Mucosa of stomach (tissue), 1 donor: ENCODE measurements at regions not wholly inside any gene's neighbourhood (a gene's known extent, or its start where the extent isn't known, plus 50 kb on each side); places are given as distances from the start of the nearest gene placed in this dataset.

ENCODE experiments used
- H3K27me3 ChIP-seq: one replicate; pipeline ENCODE4 v1.7.0; 2013; ENCODE audit warnings: mild to moderate bottlenecking, low read length; ENCODE audit not compliant: control insufficient read depth, insufficient read depth
- H3K36me3 ChIP-seq: one replicate; pipeline ENCODE4 v1.7.0; 2013; ENCODE audit warnings: low read length; ENCODE audit not compliant: control insufficient read depth, insufficient read depth
- H3K4me1 ChIP-seq: one replicate; pipeline ENCODE4 v1.7.0; 2013; ENCODE audit warnings: mild to moderate bottlenecking, low read length; ENCODE audit not compliant: control insufficient read depth, insufficient read depth
- H3K4me3 ChIP-seq: one replicate; pipeline ENCODE4 v1.7.0; 2013; ENCODE audit warnings: low read length
- H3K9ac ChIP-seq: one replicate; pipeline ENCODE4 v1.7.0; 2013; ENCODE audit warnings: mild to moderate bottlenecking, low read length, moderate library complexity
- H3K9me3 ChIP-seq: one replicate; pipeline ENCODE4 v1.7.0; 2013; ENCODE audit warnings: mild to moderate bottlenecking, low read length, moderate library complexity; ENCODE audit not compliant: control insufficient read depth
- donor health status: Pancreatic carcinoma.

GRCh38 chr15:97840501-97840900 is 120.0 kb upstream of the ARRDC4 start:
- no peaks in the 10 kb centered on the region for H3K9me3 ChIP-seq
- H3K36me3 ChIP-seq, result no peaks in the 10 kb centered on the region
- H3K4me1 ChIP-seq, result no peaks in the 10 kb centered on the region
- H3K4me3 ChIP-seq, result no peak overlapping the region
- H3K9ac ChIP-seq, result no peak overlapping the region
- H3K27me3 ChIP-seq, result no peaks in the 10 kb centered on the region

GRCh38 chr15:97841558-97841957 is 118.9 kb upstream of the ARRDC4 start:
- H3K4me3 ChIP-seq, result no peak overlapping the region
- no peaks in the 10 kb centered on the region for H3K36me3 ChIP-seq
- H3K9me3 ChIP-seq, result no peaks in the 10 kb centered on the region
- H3K27me3 ChIP-seq, result no peaks in the 10 kb centered on the region
- H3K4me1 ChIP-seq, result no peaks in the 10 kb centered on the region
- no peak overlapping the region for H3K9ac ChIP-seq

GRCh38 chr15:97849183-97849582 is 111.3 kb upstream of the ARRDC4 start:
- Histone ChIP-seq H3K4me3 (no peak overlapping the region), H3K9me3 (no peaks in the 10 kb centered on the region), H3K9ac (no peak overlapping the region), H3K36me3 (no peaks in the 10 kb centered on the region), H3K4me1 (no peaks in the 10 kb centered on the region), H3K27me3 (no peaks in the 10 kb centered on the region)

GRCh38 chr15:97858296-97858695 is 102.2 kb upstream of the ARRDC4 start:
- Histone ChIP-seq H3K27me3 (no peaks in the 10 kb centered on the region), H3K9me3 (no peaks in the 10 kb centered on the region), H3K9ac (no peak overlapping the region), H3K36me3 (no peaks in the 10 kb centered on the region), H3K4me3 (no peak overlapping the region), H3K4me1 (no peaks in the 10 kb centered on the region)

GRCh38 chr15:97861529-97862260 is 98.8 kb upstream of the ARRDC4 start:
- no peaks in the 10 kb centered on the region for H3K9me3 ChIP-seq
- no peaks in the 10 kb centered on the region for H3K27me3 ChIP-seq
- no peak overlapping the region for H3K9ac ChIP-seq
- no peaks in the 10 kb centered on the region for H3K36me3 ChIP-seq
- H3K4me3 ChIP-seq, result no peak overlapping the region
- no peaks in the 10 kb centered on the region for H3K4me1 ChIP-seq

GRCh38 chr15:97866959-97867358 is 93.5 kb upstream of the ARRDC4 start:
- Histone ChIP-seq H3K27me3 (no peaks in the 10 kb centered on the region), H3K9ac (no peak overlapping the region), H3K4me3 (no peak overlapping the region), H3K9me3 (no peaks in the 10 kb centered on the region), H3K36me3 (no peaks in the 10 kb centered on the region), H3K4me1 (no peaks in the 10 kb centered on the region)

GRCh38 chr15:97867870-97868269 is 92.6 kb upstream of the ARRDC4 start:
- Histone ChIP-seq H3K9me3 (no peaks in the 10 kb centered on the region), H3K36me3 (no peaks in the 10 kb centered on the region), H3K4me3 (no peak overlapping the region), H3K4me1 (no peaks in the 10 kb centered on the region), H3K27me3 (no peaks in the 10 kb centered on the region), H3K9ac (no peak overlapping the region)

- H3K36me3 ChIP-seq, result no peaks in the 10 kb centered on the region
- H3K4me3 ChIP-seq, result no peak overlapping the region
- H3K9ac ChIP-seq, result no peak overlapping the region
- H3K9me3 ChIP-seq, result no peaks in the 10 kb centered on the region
- H3K4me1 ChIP-seq, result no peaks in the 10 kb centered on the region
- H3K27me3 ChIP-seq, result no peaks in the 10 kb centered on the region
Observed at GRCh38 chr15:97868981-97869380, 91.5 kb upstream of the ARRDC4 start.

GRCh38 chr15:97870771-97871170 is 89.7 kb upstream of the ARRDC4 start:
- no peaks in the 10 kb centered on the region for H3K9me3 ChIP-seq
- no peaks in the 10 kb centered on the region for H3K27me3 ChIP-seq
- H3K36me3 ChIP-seq, result no peaks in the 10 kb centered on the region
- H3K4me3 ChIP-seq, result no peak overlapping the region
- H3K4me1 ChIP-seq, result no peaks in the 10 kb centered on the region
- no peak overlapping the region for H3K9ac ChIP-seq

GRCh38 chr15:97874139-97874538 is 86.4 kb upstream of the ARRDC4 start:
- no peak overlapping the region for H3K9ac ChIP-seq
- no peaks in the 10 kb centered on the region for H3K27me3 ChIP-seq
- no peaks in the 10 kb centered on the region for H3K4me1 ChIP-seq
- no peaks in the 10 kb centered on the region for H3K9me3 ChIP-seq
- H3K4me3 ChIP-seq, result no peak overlapping the region
- no peaks in the 10 kb centered on the region for H3K36me3 ChIP-seq

GRCh38 chr15:97875025-97875512 is 85.4 kb upstream of the ARRDC4 start:
- Histone ChIP-seq H3K36me3 (no peaks in the 10 kb centered on the region), H3K4me1 (no peaks in the 10 kb centered on the region), H3K9me3 (no peaks in the 10 kb centered on the region), H3K9ac (no peak overlapping the region), H3K4me3 (no peak overlapping the region), H3K27me3 (no peaks in the 10 kb centered on the region)

GRCh38 chr15:97875513-97876280 is 84.8 kb upstream of the ARRDC4 start:
- H3K27me3 ChIP-seq, result no peaks in the 10 kb centered on the region
- no peak overlapping the region for H3K9ac ChIP-seq
- no peaks in the 10 kb centered on the region for H3K36me3 ChIP-seq
- no peaks in the 10 kb centered on the region for H3K4me1 ChIP-seq
- no peaks in the 10 kb centered on the region for H3K9me3 ChIP-seq
- no peak overlapping the region for H3K4me3 ChIP-seq
